ENCODE measurements at regions not wholly inside any gene's neighbourhood (a gene's known extent, or its start where the extent isn't known, plus 50 kb on each side); places are given as distances from the start of the nearest gene placed in this dataset.
A peak's percentile ranks its signal among the peaks of the same experiment; 100 is the strongest.
"Not testable (repeated sequence)": the region's sequence is repeated elsewhere in the genome, so short reads cannot be mapped to it uniquely, and the experiment has no call there.

GRCh38 chr11:45412051-45412471, 125.9 kb upstream of the SYT13 start:
- DNase-seq (ENCODE audit: low read depth): no peak
- TF ChIP-seq CTCF (IDR thresholded peaks at IDR 0.05; ENCODE audit: control insufficient read depth, extremely low read depth, insufficient read depth): no peak
- H3K4me3 ChIP-seq (ENCODE audit: low read depth, low read length): no peak overlapping the region

- no peak for TF ChIP-seq CTCF (IDR thresholded peaks at IDR 0.05; ENCODE audit: control insufficient read depth, extremely low read depth, insufficient read depth)
- no peak for DNase-seq (ENCODE audit: low read depth)
- H3K4me3 ChIP-seq (ENCODE audit: low read depth, low read length): no peak overlapping the region
Measured at GRCh38 chr11:45411228-45411946, 125.2 kb upstream of the SYT13 start.

- H3K4me3 ChIP-seq (ENCODE audit: low read depth, low read length): no peak overlapping the region
- no peak for TF ChIP-seq CTCF (IDR thresholded peaks at IDR 0.05; ENCODE audit: control insufficient read depth, extremely low read depth, insufficient read depth)
- no peak for DNase-seq (ENCODE audit: low read depth)
Measured at GRCh38 chr11:45410391-45411227, 124.5 kb upstream of the SYT13 start.

- no peak overlapping the region for H3K4me3 ChIP-seq (ENCODE audit: low read depth, low read length)
- no peak for TF ChIP-seq CTCF (IDR thresholded peaks at IDR 0.05; ENCODE audit: control insufficient read depth, extremely low read depth, insufficient read depth)
- no peak for DNase-seq (ENCODE audit: low read depth)
Measured at GRCh38 chr11:45409587-45409986, 123.4 kb upstream of the SYT13 start.

- no peak for TF ChIP-seq CTCF (IDR thresholded peaks at IDR 0.05; ENCODE audit: control insufficient read depth, extremely low read depth, insufficient read depth)
Measured at GRCh38 chr11:45407226-45407625, 121.1 kb upstream of the SYT13 start.

GRCh38 chr11:45405916-45406670, 120.0 kb upstream of the SYT13 start:
- DNase-seq (ENCODE audit: low read depth): no peak
- peak; percentile 52 for TF ChIP-seq CTCF (IDR thresholded peaks at IDR 0.05; ENCODE audit: control insufficient read depth, extremely low read depth, insufficient read depth)
- no peak overlapping the region for H3K4me3 ChIP-seq (ENCODE audit: low read depth, low read length)

More at GRCh38 chr11:45407226-45407625, 121.1 kb upstream of the SYT13 start:
- DNase-seq (ENCODE audit: low read depth): no peak
- no peak overlapping the region for H3K4me3 ChIP-seq (ENCODE audit: low read depth, low read length)

GRCh38 chr11:45403521-45403920, 117.4 kb upstream of the SYT13 start:
- not testable (repeated sequence) for H3K4me3 ChIP-seq (ENCODE audit: low read depth, low read length); DNase-seq (ENCODE audit: low read depth)

All from LNCaP clone FGC (cell line).